ENCODE measurements at regions not wholly inside any gene's neighbourhood (a gene's known extent, or its start where the extent isn't known, plus 50 kb on each side); places are given as distances from the start of the nearest gene placed in this dataset.

DNA sequence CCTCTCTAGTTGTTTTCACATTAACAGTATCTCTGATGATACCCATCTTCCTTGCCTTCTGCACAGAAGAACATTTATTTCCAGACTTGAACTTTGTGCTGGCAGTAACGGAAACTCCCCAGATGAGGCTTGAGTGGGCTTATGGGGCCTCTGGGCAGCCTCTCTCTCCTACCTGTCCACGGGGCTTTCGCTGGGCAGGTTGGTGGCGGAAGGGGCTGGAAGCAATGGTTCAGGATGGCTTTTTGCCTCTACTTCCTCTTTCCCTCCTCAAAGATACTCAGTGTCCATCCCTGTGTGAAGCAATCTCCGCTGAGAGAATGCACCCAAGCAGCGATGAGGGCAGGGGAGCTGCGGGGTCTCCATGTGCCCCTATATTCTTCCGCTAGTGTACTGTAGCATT is 348.2 kb downstream of the HLX start:
- no peak for TF ChIP-seq CTCF (IDR thresholded peaks at IDR 0.05 in 2 of 3, conservative IDR thresholded peaks at IDR 0.05 in 1 of 3; ENCODE audit: control insufficient read depth in 2 of 3, extremely low read depth in 1 of 3, insufficient read depth in 1 of 3, low read depth in 3 of 3, low read length in 3 of 3)
- TF ChIP-seq MTA3 (IDR thresholded peaks at IDR 0.05; ENCODE audit: borderline replicate concordance, low read length), result no peak
- no peak for TF ChIP-seq PBX3 (IDR thresholded peaks at IDR 0.05; ENCODE audit: insufficient replicate concordance, low read depth, low read length)
